GM21390 (cell line): ENCODE measurements at regions not wholly inside any gene's neighbourhood (a gene's known extent, or its start where the extent isn't known, plus 50 kb on each side); places are given as distances from the start of the nearest gene placed in this dataset.
"Not testable (repeated sequence)": the region's sequence is repeated elsewhere in the genome, so short reads cannot be mapped to it uniquely, and the experiment has no call there.

Experiments used
- ATAC-seq: cut with Tn5 transposase; IDR thresholded peaks from one replicate; pipeline ENCODE4 v1.9.1; 2021; ENCODE audit not compliant: unreplicated experiment

- no peak for ATAC-seq
Measured at GRCh38 chr15:87681104-87681503, 575.4 kb downstream of the NTRK3 start.

DNA sequence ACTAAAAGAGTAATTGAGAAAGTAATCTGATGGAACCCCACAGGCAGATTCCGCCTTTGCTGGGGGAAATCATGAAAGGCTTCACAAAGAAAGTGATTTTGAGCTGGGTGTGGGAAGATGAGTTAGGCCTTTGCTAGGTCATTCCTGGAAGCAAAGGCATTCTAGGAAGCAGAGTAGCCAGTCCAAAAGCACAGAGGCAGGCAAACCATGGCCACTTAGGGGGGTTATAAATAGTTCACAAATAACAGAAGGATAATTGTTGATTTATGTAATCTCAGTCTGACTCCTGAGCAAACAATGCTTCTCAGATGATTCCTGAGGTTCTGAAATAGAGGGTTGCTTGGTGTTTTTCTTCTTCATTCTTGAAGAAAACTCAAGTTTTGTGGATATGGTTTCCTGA is 576.3 kb downstream of the NTRK3 start:
- ATAC-seq: no peak

DNA sequence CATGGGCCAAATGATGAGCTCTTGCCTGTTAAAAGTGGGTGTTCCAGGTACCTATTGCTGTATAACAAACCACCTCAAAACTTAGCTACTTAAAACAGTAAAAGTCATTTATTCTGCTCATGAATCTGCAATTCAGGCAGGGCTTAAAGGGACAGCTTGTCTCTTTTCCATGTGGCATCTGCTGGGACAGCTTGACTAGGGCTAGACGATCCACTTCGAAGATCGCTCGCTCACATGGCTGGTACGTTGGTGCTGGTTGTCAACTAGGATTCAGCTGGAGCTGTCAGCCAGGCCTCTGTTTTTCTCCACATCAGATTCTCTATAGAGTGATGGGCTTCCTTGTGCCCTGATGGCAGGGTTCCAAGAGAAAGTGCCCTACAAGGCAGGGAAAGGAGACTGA is 581.3 kb downstream of the NTRK3 start:
- no peak for ATAC-seq

- no peak for ATAC-seq
Measured at GRCh38 chr15:87672309-87673288, 583.9 kb downstream of the NTRK3 start.

DNA sequence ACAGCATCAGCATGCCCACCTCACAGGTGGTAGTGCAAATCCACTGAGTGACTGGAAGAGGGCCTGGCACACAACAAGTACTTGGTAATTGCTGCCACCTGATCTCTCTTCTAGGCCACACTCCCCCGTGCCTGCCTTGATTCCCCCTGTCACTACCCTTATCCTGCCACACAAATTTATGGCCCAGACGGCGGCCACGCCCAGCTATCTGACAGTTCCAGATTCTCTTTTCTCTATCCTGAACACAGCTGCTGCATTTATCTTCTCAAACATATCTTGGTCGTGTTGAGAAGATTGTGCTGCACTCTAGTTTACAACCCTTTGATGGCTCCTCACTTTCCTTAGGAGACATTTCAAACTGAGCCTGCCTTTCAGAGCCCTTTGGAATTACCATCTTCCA is 585.2 kb downstream of the NTRK3 start:
- ATAC-seq: no peak

- no peak for ATAC-seq
Measured at GRCh38 chr15:87669846-87670245, 586.7 kb downstream of the NTRK3 start.

- ATAC-seq: not testable (repeated sequence)
Measured at GRCh38 chr15:87668768-87669564, 587.6 kb downstream of the NTRK3 start.

GRCh38 chr15:87667643-87668042 is 588.9 kb downstream of the NTRK3 start:
- ATAC-seq: no peak

DNA sequence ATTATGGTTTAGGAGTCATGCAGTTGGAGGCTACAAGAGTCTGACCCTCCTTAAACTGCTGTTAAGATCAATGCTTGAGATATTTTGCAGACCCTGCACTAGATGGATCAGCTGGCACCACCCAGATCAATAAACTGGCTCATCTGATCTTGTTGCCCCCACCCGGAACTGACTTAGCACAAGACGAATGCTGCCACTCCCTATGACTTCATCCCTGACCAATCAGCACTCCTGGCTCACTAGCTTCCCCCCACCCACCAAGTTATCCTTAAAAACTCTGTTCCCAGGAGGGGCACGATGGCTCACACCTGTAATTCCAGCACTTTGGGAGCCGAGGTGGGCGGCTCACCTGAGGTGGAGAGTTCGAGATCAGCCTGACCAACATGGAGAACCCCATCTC is 594.0 kb downstream of the NTRK3 start:
- no peak for ATAC-seq

- no peak for ATAC-seq
Measured at GRCh38 chr15:87661454-87662355, 594.8 kb downstream of the NTRK3 start.

DNA sequence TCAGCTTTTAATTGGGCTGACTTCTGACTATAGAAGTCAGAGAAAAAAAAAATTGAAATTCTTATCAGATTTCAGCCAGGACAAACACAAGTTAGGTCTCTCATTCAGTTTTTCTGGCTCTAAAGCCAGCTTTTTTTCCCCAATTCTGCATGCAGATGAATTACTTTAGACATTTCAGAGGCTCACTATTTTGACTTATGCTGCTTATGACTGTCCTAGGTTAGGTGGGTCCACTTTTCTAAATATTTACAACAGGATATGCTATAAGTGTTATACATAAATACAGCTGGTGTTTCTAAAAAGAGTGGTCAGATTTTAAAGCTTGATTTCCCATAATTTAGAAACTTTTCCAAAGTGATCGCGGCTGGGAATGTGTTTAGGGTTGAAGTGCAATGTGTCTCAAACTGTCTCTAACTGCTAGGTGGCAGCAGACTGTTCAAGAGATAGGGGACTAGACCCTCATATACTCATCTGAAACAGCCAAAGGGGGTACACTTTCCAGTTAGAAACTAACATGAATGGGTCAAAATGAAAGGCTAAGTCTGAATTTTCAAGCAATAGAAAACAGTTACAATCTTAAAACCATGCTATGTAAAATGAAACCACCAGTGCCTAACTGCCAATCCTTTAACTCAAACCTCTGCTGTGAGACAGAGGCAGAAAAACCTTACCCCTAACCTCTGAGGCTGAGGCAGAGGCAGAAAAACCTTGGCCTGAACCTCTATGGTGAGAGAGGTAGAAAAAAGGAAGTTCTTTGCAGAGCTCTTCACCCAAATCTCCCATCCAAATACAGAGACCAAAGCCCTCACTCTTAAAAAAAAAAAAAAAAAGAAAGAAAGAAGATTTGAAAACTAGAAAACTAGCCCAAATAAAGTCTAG is 596.0 kb downstream of the NTRK3 start:
- no peak for ATAC-seq

- no peak for ATAC-seq
Measured at GRCh38 chr15:87656372-87656771, 600.2 kb downstream of the NTRK3 start.

DNA sequence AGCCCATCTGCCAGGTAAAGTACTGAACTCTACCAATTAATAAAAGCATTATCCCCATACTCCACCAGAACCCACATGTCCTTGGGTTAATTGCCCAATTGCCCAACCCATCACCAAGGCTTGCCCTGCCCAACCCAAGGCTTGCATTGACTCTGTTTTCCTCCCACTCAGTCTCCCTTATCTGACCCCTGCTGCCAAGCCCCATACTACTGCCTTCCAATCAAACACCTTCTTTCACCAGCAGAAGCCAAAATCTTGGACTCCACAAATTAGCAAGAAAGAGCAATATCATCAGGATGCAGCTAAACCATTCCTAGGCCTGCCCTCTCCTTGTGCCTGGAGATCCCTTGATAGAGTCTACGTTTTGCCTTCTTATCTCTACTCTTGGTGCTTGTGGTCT is 602.9 kb downstream of the NTRK3 start:
- no peak for ATAC-seq

DNA sequence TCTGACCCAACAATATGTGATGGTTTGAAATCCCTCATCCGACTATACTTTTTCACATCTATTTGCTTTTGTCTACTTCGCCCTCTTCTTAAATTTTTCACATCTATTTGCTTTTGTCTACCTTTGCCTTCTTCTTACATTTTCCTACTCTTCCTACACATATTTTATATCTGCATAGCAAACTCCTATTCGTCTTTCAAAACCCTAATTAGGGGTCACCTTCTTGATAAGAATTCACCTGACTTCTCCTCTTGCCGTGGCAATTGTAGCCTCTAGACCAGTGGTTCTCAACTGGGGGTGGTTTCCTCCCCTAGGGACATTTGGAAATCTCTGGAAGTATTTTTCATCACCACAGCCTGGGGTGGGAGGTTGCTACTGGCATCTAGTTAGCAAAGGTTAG is 607.4 kb downstream of the NTRK3 start:
- no peak for ATAC-seq

- ATAC-seq: no peak
Measured at GRCh38 chr15:87648278-87648677, 608.3 kb downstream of the NTRK3 start.

DNA sequence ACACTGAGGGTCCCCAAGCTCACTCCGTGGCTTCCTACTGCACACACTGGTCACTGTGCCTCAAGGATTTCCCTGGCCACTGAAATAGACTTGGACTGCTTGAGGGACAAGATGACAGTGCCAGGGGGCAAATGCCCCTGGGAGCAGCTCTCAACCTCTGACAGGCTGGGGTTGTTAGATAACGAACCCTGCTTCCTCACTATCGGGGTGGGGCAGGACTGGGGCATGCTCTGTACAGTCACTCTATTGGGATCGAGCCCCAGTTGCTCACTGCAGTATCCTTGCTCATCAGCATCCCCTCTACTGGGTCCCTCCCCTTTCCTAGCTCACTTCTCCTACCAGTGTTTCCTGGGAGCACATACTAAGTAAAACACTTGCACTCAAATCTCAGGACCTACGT is 610.8 kb downstream of the NTRK3 start:
- no peak for ATAC-seq

DNA sequence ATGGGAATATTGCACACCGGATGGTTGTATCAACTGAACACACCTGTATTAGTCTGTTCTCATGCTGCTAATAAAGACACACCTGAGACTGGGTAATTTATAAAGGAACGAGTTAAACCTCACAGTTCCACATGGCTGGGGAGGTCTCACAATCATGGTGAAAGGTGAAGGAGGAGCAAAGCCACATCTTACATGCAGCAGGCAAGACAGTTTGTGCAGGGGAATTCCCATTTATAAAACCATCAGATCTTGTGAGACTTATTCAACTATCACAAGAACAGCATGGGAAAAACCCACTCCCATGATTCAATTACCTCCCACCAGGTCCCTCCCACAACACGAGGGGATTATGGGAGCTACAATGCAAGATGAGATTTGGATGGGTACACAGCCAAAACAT is 613.5 kb downstream of the NTRK3 start:
- not testable (repeated sequence) for ATAC-seq

- ATAC-seq: no peak
Measured at GRCh38 chr15:87639305-87640011, 617.1 kb downstream of the NTRK3 start.

DNA sequence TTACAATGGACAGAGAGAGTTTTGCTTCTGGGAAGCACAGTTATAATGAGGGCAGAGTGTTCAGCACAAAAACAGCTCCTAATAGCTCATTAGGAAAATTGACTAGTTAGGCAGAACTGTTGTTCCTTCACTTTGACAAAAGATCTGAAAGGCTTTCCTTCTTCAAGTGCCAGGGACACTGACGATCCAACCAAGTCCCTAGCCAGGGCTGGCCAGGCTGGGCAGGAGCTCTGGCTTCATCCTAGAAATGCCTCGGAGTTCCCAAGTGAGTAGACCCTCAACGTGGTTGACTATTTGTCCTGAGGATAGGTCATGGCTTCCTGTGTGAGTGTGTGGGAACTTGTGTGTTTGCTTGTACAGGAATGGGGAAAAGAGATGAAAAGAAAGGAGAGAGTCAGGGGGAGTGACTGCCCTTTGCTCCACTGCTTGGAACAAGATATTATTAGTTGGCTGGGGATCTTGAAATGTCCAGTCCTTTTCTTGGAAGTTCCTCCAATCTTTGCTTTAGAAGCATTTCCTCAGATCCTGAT is 617.9 kb downstream of the NTRK3 start:
- no peak for ATAC-seq
